B cell (primary cell): ENCODE measurements at regions not wholly inside any gene's neighbourhood (a gene's known extent, or its start where the extent isn't known, plus 50 kb on each side); places are given as distances from the start of the nearest gene placed in this dataset.
"Not testable (repeated sequence)": the region's sequence is repeated elsewhere in the genome, so short reads cannot be mapped to it uniquely, and the experiment has no call there.

Experiments
- ATAC-seq: fragments of 200-7000 bp; cut with Tn5 transposase; one replicate; pipeline ENCODE4 v1.10.0; 2021; ENCODE audit warnings: low read depth, mild to moderate bottlenecking, moderate number of reproducible peaks, moderate library complexity
- CTCF ChIA-PET: fragments of 350-600 bp; sonication (Branson Sonifier 250); formaldehyde crosslinking; loops from one replicate; lab custom pipeline; 2021; ENCODE audit warnings: antibody characterized with exemption, inconsistent platforms; lab: Charles Lee
- POLR2A ChIA-PET: fragments of 350-600 bp; sonication (Branson Sonifier 250); formaldehyde crosslinking; loops from one replicate; lab custom pipeline; 2021; ENCODE audit warnings: antibody characterized with exemption; lab: Charles Lee
- DNase-seq: peaks from one replicate; pipeline ENCODE4 v3.0.0; 2013
- H2AFZ ChIP-seq: 2 replicates; pipeline ENCODE4 v1.6.1; 2012; ENCODE audit warnings: mild to moderate bottlenecking, low read depth, low read length; ENCODE audit not compliant: insufficient read depth, poor library complexity, severe bottlenecking
- H3K27ac ChIP-seq, 2 donors: 1 replicate in 1 of 2; 2 replicates in 1 of 2; pipeline ENCODE4 v1.5.1; 2012 to 2013; ENCODE audit warnings: low read length in 2 of 2, mild to moderate bottlenecking in 2 of 2, moderate library complexity in 1 of 2
- H3K27me3 ChIP-seq, 4 experiments: fragments of 200-600 bp in 1 of 4; sonication (generic) in 1 of 4; replicated peaks in 1 of 4; 1 replicate in 2 of 4; 2 replicates in 2 of 4; pipeline versions ENCODE4 v1.6.1 to v1.7.0; 2013 to 2016; ENCODE audit warnings: low read length in 3 of 4, mild to moderate bottlenecking in 2 of 4, mixed read lengths in 1 of 4, moderate library complexity in 1 of 4; ENCODE audit not compliant: insufficient read depth in 4 of 4, control insufficient read depth in 3 of 4; ENCODE audit errors: control extremely low read depth in 1 of 4
- H3K36me3 ChIP-seq, 2 experiments: replicated peaks in 1 of 2; 1 replicate in 1 of 2; 2 replicates in 1 of 2; pipeline versions ENCODE4 v1.6.1 to v1.7.1; 2013; ENCODE audit warnings: low read length in 1 of 2; ENCODE audit not compliant: insufficient read depth in 2 of 2, control insufficient read depth in 1 of 2; ENCODE audit errors: control extremely low read depth in 1 of 2, extremely low read depth in 1 of 2
- H3K4me1 ChIP-seq, 2 donors: fragments of 200-600 bp in 1 of 2; sonication (generic) in 1 of 2; 1 replicate in 1 of 2; 2 replicates in 1 of 2; pipeline versions ENCODE4 v1.5.1 to v1.6.1; 2013 to 2017; ENCODE audit warnings: low read length in 2 of 2; ENCODE audit not compliant: control insufficient read depth in 2 of 2, insufficient read depth in 2 of 2
- H3K4me2 ChIP-seq: replicated peaks from 2 replicates; pipeline ENCODE3; 2012; ENCODE audit warnings: mild to moderate bottlenecking, low read depth, low read length; ENCODE audit not compliant: poor library complexity, severe bottlenecking
- H3K4me3 ChIP-seq, 5 experiments: fragments of 200-600 bp in 1 of 5; sonication (generic) in 1 of 5; 1 replicate in 3 of 5; 2 replicates in 2 of 5; pipeline versions ENCODE4 v1.5.1 to v1.7.0; 2011 to 2016; ENCODE audit warnings: low read length in 4 of 5, mild to moderate bottlenecking in 4 of 5, low read depth in 2 of 5, control low read depth in 1 of 5, moderate library complexity in 1 of 5; ENCODE audit not compliant: insufficient read depth in 1 of 5; ENCODE audit errors: control extremely low read depth in 1 of 5, extremely low read depth in 1 of 5
- H3K79me2 ChIP-seq: fragments of 200-600 bp; sonication (generic); one replicate; pipeline ENCODE4 v1.6.0; 2016; ENCODE audit warnings: low read length; ENCODE audit not compliant: control insufficient read depth, insufficient read depth
- H3K9ac ChIP-seq: fragments of 200-600 bp; sonication (generic); 2 replicates; pipeline ENCODE4 v1.6.1; 2017; ENCODE audit warnings: mild to moderate bottlenecking, low read length, moderate library complexity
- H3K9me3 ChIP-seq, 3 donors: one replicate each; pipeline versions ENCODE4 v1.6.1 to v1.7.1; 2013; ENCODE audit warnings: low read length in 2 of 3; ENCODE audit not compliant: control insufficient read depth in 2 of 3, insufficient read depth in 1 of 3; ENCODE audit errors: control extremely low read depth in 1 of 3
- H4K20me1 ChIP-seq: 2 replicates; pipeline ENCODE4 v1.6.0; 2012; ENCODE audit warnings: mild to moderate bottlenecking, low read length; ENCODE audit not compliant: insufficient read depth, control insufficient read depth, poor library complexity, severe bottlenecking
- H3K27ac Mint-ChIP-seq: one replicate; pipeline ENCODE4 v1.8.0; 2021; ENCODE audit warnings: mixed read lengths
- H3K27me3 Mint-ChIP-seq: one replicate; pipeline ENCODE4 v1.8.0; 2021; ENCODE audit warnings: mixed read lengths
- H3K4me1 Mint-ChIP-seq: one replicate; pipeline ENCODE4 v1.8.0; 2021; ENCODE audit warnings: mixed read lengths
- H3K4me3 Mint-ChIP-seq: one replicate; pipeline ENCODE4 v1.8.0; 2021; ENCODE audit warnings: mixed read lengths
- H3K9me3 Mint-ChIP-seq: one replicate; pipeline ENCODE4 v1.8.0; 2022; ENCODE audit warnings: mixed read lengths; ENCODE audit not compliant: insufficient read depth
- CTCF ChIP-seq: fragments of 200-600 bp; IDR thresholded peaks from one replicate; pipeline ENCODE4 v1.8.0; 2022; ENCODE audit warnings: antibody characterized with exemption, mild to moderate bottlenecking
- EZH2 ChIP-seq: IDR thresholded peaks from 2 replicates; pipeline ENCODE4 v1.6.1; 2012; ENCODE audit warnings: borderline replicate concordance, low read depth, mild to moderate bottlenecking, moderate library complexity, low read length; ENCODE audit not compliant: insufficient read depth, poor library complexity, severe bottlenecking
- WGBS: methylation state at CpG from one replicate; pipeline ENCODE4 v1.1.5; 2013; ENCODE audit warnings: missing lambda C conversion rate; ENCODE audit not compliant: insufficient coverage; 5-methylcytosine and 5-hydroxymethylcytosine counted together
- intact Hi-C: fragments of 100-400 bp; cut with micrococcal nuclease; formaldehyde crosslinking; loops from one replicate; pipeline ENCODE4 v1.10.0; 2022

- H3K27ac ChIP-seq, H3K27me3 ChIP-seq, intact Hi-C loops, H3K4me3 ChIP-seq, H4K20me1 ChIP-seq, H3K4me1 Mint-ChIP-seq, CTCF ChIA-PET, H3K9ac ChIP-seq, H3K79me2 ChIP-seq, H3K9me3 Mint-ChIP-seq, H3K4me3 Mint-ChIP-seq, H3K36me3 ChIP-seq, H2AFZ ChIP-seq, H3K9me3 ChIP-seq, H3K4me2 ChIP-seq, H3K27ac Mint-ChIP-seq, ATAC-seq, H3K4me1 ChIP-seq, DNase-seq, POLR2A ChIA-PET: not testable (repeated sequence)
- WGBS: 100% methylated on average over 3 of the region's 3 CpGs
- H3K27me3 Mint-ChIP-seq: peaks cover 20% of the 10 kb centered on the region
These were observed 132.9 kb downstream of the BOD1 start for GRCh38 chr5:173483599-173483998.

GRCh38 chr5:173483160-173483559 lies 133.3 kb downstream of the BOD1 start:
- intact Hi-C loops: no loop called here
- Mint-ChIP-seq H3K27ac (no peak overlapping the region), H3K4me3 (no peak overlapping the region), H3K9me3 (no peaks in the 10 kb centered on the region), H3K27me3 (peaks cover 24% of the 10 kb centered on the region), H3K4me1 (no peaks in the 10 kb centered on the region)
- 83% methylated on average over 1 of the region's 4 CpGs for WGBS
- no peaks in the 10 kb centered on the region for H3K4me1 ChIP-seq
- H2AFZ ChIP-seq: no peak overlapping the region
- H3K9ac ChIP-seq: no peak overlapping the region
- TF ChIP-seq EZH2 (no peak), CTCF (no peak)
- CTCF ChIA-PET: no interaction called here
- POLR2A ChIA-PET: no interaction called here
- H4K20me1 ChIP-seq: no peaks in the 10 kb centered on the region
- H3K27me3 ChIP-seq: peaks cover 0 to 8% (median 0%) of the 10 kb centered on the region in 4 experiments
- no peak overlapping the region for H3K27ac ChIP-seq
- H3K9me3 ChIP-seq: no peaks in the 10 kb centered on the region
- H3K36me3 ChIP-seq: no peaks in the 10 kb centered on the region
- H3K4me2 ChIP-seq: no peak overlapping the region
- ATAC-seq: no peak
- H3K4me3 ChIP-seq: no peak overlapping the region
- no peak for DNase-seq
- no peaks in the 10 kb centered on the region for H3K79me2 ChIP-seq
